Upper lobe of left lung (tissue), 6 donors: ENCODE measurements at regions not wholly inside any gene's neighbourhood (a gene's known extent, or its start where the extent isn't known, plus 50 kb on each side); places are given as distances from the start of the nearest gene placed in this dataset.

ENCODE experiments used
- ATAC-seq, 2 donors: fragments of 200-7000 bp; cut with Tn5 transposase; one replicate each; pipeline ENCODE4 v1.9.1; 2022; ENCODE audit warnings: mild to moderate bottlenecking in 2 of 2, moderate library complexity in 2 of 2; ENCODE audit not compliant: low FRiP score in 2 of 2
- DNase-seq, 2 donors: peaks; one replicate each; pipeline ENCODE4 v3.0.0-alpha.2; 2019 to 2020
- H3K27ac ChIP-seq, 4 donors: fragments of 200-600 bp; sonication (generic); one replicate each; pipeline ENCODE4 v1.5.1; 2016 to 2019
- H3K27me3 ChIP-seq, 4 donors: fragments of 200-600 bp; sonication (generic); one replicate each; pipeline ENCODE4 v1.5.1; 2017 to 2019
- H3K36me3 ChIP-seq, 4 donors: fragments of 200-600 bp; sonication (generic); one replicate each; pipeline ENCODE4 v1.5.1; 2016 to 2019
- H3K4me1 ChIP-seq, 4 donors: fragments of 200-600 bp; sonication (generic); one replicate each; pipeline ENCODE4 v1.5.1; 2018 to 2019
- H3K4me3 ChIP-seq, 4 donors: fragments of 200-600 bp; sonication (generic); one replicate each; pipeline ENCODE4 v1.5.1; 2017 to 2019; ENCODE audit warnings: mild to moderate bottlenecking in 2 of 4, moderate library complexity in 1 of 4
- H3K9me3 ChIP-seq, 4 donors: fragments of 200-600 bp; sonication (generic); one replicate each; pipeline ENCODE4 v1.5.1; 2018 to 2019
- EP300 ChIP-seq, 4 donors: sonication (generic); formaldehyde crosslinking; IDR thresholded peaks; one replicate each; pipeline ENCODE4 v1.5.1; 2017; ENCODE audit warnings: antibody characterized with exemption in 4 of 4, control low read depth in 2 of 4
- POLR2A ChIP-seq, 4 donors: fragments of 450-650 bp; IDR thresholded peaks; one replicate each; pipeline ENCODE4 v1.5.1; 2016 to 2017; ENCODE audit warnings: antibody characterized with exemption in 4 of 4, mild to moderate bottlenecking in 2 of 4
- POLR2AphosphoS5 ChIP-seq, 2 donors: sonication (generic); formaldehyde crosslinking; IDR thresholded peaks; one replicate each; pipeline ENCODE4 v1.5.1; 2017; ENCODE audit warnings: antibody characterized with exemption in 2 of 2
- whole genome bisulfite sequencing, 2 donors: methylation state at CpG; one replicate each; pipeline ENCODE4 v1.1.5; 2017 to 2018; 5-methylcytosine and 5-hydroxymethylcytosine counted together
- TF ChIP-seq, protein P1 (sequence below), 6 experiments: fragments of 450-650 bp in 4 of 6; fragments of 200-600 bp in 2 of 6; sonication (generic) in 2 of 6; IDR thresholded peaks; one replicate each; pipeline ENCODE4 v1.5.1; 2016 to 2019; ENCODE audit warnings: antibody characterized with exemption in 6 of 6
- donor health status: DM: no; HTN: no; CAD: no; lungs with moderate emphysema.
- donor health status: DM: no; HTN: yes; CAD: no; lungs with severe emphysema.

DNA sequence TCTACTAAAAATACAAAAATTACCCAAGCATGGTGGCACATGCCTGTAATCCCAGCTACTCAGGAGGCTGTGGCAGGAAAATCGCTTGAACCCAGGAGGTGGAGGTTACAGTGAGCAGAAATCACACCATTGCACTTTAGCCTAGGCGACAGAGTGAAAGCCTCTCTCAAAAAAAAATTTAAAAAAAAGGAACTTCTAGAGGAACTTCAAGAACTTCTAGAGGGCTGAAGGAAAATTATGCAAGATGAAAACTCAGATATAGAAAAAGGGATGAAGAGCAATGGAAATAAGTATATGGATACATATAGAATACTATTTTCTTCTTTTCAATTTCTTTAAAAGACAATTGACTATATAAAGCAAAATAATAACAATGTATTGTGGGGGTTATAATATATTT, 51.2 kb upstream of the PRR5 start:
- Histone ChIP-seq H3K4me1 (peaks cover 0 to 9% (median 3%) of the 10 kb centered on the region in 4 donors), H3K36me3 (no peaks in the 10 kb centered on the region), H3K9me3 (no peaks in the 10 kb centered on the region), H3K27me3 (no peaks in the 10 kb centered on the region), H3K27ac (no peak overlapping the region), H3K4me3 (no peak overlapping the region)
- no peak for ATAC-seq
- 62 to 84% methylated on average over 2 of the region's 2 CpGs for WGBS, 2 donors
- TF ChIP-seq POLR2A (IDR thresholded peaks at IDR 0.05) = no peak
- no peak for TF ChIP-seq EP300 (IDR thresholded peaks at IDR 0.05)
- no peak for TF ChIP-seq POLR2AphosphoS5 (IDR thresholded peaks at IDR 0.05)
- TF ChIP-seq, protein P1, sequence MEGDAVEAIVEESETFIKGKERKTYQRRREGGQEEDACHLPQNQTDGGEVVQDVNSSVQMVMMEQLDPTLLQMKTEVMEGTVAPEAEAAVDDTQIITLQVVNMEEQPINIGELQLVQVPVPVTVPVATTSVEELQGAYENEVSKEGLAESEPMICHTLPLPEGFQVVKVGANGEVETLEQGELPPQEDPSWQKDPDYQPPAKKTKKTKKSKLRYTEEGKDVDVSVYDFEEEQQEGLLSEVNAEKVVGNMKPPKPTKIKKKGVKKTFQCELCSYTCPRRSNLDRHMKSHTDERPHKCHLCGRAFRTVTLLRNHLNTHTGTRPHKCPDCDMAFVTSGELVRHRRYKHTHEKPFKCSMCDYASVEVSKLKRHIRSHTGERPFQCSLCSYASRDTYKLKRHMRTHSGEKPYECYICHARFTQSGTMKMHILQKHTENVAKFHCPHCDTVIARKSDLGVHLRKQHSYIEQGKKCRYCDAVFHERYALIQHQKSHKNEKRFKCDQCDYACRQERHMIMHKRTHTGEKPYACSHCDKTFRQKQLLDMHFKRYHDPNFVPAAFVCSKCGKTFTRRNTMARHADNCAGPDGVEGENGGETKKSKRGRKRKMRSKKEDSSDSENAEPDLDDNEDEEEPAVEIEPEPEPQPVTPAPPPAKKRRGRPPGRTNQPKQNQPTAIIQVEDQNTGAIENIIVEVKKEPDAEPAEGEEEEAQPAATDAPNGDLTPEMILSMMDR (IDR thresholded peaks at IDR 0.05) = no peak
- DNase-seq = no peak

DNA sequence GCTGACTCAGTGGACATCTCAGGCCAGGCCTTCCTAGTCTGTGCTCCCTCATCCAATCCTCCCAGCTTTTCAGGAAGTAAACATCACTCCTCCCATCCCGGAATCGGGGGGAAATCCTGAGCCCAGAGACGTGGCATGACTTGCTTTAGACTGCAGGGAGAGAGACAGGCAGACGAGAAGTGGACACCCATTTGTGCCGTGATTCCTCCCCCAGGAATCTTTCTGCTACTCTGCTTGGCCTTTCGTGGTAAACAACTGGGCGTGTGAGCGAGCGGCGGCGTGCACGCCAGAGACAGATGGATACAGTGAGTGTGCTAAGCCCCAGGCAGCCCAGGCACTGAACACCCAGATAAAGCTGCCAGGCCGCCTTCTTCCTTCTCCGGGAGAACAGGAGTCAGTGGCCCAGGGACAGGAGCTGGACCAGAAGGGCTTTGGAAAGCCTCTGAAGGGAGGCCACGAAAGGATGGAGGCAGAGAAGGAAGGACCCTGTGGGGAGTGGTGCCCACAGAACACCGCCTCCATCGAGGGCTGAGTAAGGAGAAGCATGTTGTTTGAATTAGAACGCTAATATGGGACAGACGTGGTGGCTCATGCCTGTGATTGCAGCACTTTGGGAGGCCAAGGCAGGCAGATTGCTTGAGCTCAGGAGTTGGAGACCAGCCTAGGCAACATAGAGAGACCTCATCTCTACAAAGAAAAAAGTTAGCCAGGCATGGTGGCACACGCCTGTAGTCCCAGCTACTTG, 53.0 kb upstream of the PRR5 start:
- Histone ChIP-seq H3K4me1 (peaks cover 0 to 9% (median 3%) of the 10 kb centered on the region in 4 donors), H3K9me3 (no peaks in the 10 kb centered on the region), H3K27me3 (no peaks in the 10 kb centered on the region), H3K27ac (peak overlapping the region in 2 of 4 donors; percentile 48 to 59), H3K4me3 (no peak overlapping the region), H3K36me3 (no peaks in the 10 kb centered on the region)
- ATAC-seq = peak; percentile 35 to 83
- DNase-seq = peak in 1 of 2 donors; percentile 74
- TF ChIP-seq, protein P1 (IDR thresholded peaks at IDR 0.05) = no peak
- TF ChIP-seq POLR2AphosphoS5 (IDR thresholded peaks at IDR 0.05) = peak in 1 of 2 donors; percentile 16
- WGBS, 2 donors = 62 to 76% methylated on average over 17 to 20 of the region's 20 CpGs

DNA sequence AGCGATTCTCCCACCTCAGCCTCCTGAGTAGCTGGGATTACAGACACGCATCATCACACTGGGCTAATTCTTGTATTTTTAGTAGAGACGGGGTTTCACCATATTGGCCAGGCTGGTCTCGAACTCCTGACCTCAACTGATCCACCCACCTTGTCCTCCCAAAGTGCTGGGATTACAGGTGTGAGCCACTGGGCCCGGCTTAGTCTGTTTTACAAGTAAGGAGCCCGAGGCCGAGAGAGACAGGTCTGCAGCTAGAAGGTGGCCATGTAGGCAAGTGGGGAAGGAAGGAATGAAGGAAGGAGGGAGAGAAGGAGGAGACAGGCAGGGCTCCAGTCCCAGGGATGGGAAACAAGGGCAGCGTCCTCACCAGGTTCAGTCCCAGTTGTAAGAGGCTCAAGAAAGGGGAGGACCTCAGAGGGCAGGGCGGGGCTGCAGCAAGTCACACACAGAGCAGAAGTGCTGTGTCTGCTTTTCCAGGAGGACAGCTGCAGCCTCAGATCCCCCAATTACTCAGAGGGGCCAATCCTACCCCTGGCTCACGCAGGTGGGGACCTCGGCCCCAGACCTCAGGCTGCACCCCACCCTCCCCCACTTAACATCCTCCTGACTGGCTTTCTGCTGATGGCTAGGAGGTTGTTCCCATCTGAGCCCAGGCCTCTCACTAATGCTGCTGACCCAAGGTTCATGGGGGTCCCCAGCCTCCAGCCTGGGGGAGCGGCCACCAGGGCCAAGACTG, 53.8 kb upstream of the PRR5 start:
- no peak for TF ChIP-seq POLR2AphosphoS5 (IDR thresholded peaks at IDR 0.05)
- TF ChIP-seq, protein P1 (IDR thresholded peaks at IDR 0.05) = no peak
- TF ChIP-seq EP300 (IDR thresholded peaks at IDR 0.05) = no peak
- TF ChIP-seq POLR2A (IDR thresholded peaks at IDR 0.05) = no peak

GRCh38 chr22:44647141-44647540, 54.9 kb upstream of the PRR5 start:
- Histone ChIP-seq H3K4me1 (peaks cover 0 to 9% (median 3%) of the 10 kb centered on the region in 4 donors), H3K36me3 (no peaks in the 10 kb centered on the region), H3K27me3 (no peaks in the 10 kb centered on the region), H3K27ac (no peak overlapping the region), H3K4me3 (no peak overlapping the region), H3K9me3 (no peaks in the 10 kb centered on the region)
- ATAC-seq (no peak), DNase-seq (no peak)
- WGBS, 2 donors = 92 to 95% methylated on average over 7 of the region's 7 CpGs
- TF ChIP-seq POLR2AphosphoS5 (IDR thresholded peaks at IDR 0.05) (no peak), POLR2A (IDR thresholded peaks at IDR 0.05) (no peak)
- TF ChIP-seq, protein P1 (IDR thresholded peaks at IDR 0.05) = no peak

More for the DNA sequence above, 53.8 kb upstream of the PRR5 start:
- Histone ChIP-seq H3K4me3 (no peak overlapping the region), H3K36me3 (no peaks in the 10 kb centered on the region), H3K9me3 (no peaks in the 10 kb centered on the region), H3K27ac (peak overlapping the region in 2 of 4 donors; percentile 48 to 59), H3K27me3 (no peaks in the 10 kb centered on the region), H3K4me1 (peaks cover 0 to 9% (median 3%) of the 10 kb centered on the region in 4 donors)
- DNase-seq = peak in 1 of 2 donors; percentile 27
- WGBS, 2 donors = 84 to 87% methylated on average over 12 of the region's 12 CpGs
- peak; percentile 24 to 74 for ATAC-seq
